ENCODE measurements at regions not wholly inside any gene's neighbourhood (a gene's known extent, or its start where the extent isn't known, plus 50 kb on each side); places are given as distances from the start of the nearest gene placed in this dataset.

DNA sequence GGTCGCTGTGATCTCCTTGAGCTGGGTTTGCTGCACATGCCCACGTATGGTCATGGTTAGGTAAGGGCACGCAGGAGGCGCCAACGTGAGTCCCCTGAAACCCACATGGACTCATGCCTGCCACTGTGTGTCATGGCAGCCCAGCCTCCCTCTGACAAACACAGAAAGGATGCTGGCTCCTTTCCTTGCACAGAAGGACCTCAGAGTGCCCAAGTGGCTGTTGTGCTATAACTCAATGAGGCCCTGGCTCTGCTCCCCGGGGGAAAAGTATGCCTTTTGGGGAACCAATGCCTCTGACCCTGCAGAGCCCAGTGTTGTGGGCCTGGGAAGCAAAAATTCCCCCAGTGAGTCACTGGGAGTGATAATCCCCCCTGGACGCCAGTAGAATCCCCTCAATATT, 233.9 kb downstream of the VAPA start:
- TF ChIP-seq, protein P1, sequence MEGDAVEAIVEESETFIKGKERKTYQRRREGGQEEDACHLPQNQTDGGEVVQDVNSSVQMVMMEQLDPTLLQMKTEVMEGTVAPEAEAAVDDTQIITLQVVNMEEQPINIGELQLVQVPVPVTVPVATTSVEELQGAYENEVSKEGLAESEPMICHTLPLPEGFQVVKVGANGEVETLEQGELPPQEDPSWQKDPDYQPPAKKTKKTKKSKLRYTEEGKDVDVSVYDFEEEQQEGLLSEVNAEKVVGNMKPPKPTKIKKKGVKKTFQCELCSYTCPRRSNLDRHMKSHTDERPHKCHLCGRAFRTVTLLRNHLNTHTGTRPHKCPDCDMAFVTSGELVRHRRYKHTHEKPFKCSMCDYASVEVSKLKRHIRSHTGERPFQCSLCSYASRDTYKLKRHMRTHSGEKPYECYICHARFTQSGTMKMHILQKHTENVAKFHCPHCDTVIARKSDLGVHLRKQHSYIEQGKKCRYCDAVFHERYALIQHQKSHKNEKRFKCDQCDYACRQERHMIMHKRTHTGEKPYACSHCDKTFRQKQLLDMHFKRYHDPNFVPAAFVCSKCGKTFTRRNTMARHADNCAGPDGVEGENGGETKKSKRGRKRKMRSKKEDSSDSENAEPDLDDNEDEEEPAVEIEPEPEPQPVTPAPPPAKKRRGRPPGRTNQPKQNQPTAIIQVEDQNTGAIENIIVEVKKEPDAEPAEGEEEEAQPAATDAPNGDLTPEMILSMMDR (tag by site-specific recombination; IDR thresholded peaks at IDR 0.05), result no peak
- TF ChIP-seq GLI2 (tag by site-specific recombination; IDR thresholded peaks at IDR 0.05; ENCODE audit: borderline replicate concordance, low read depth) (no peak), SP2 (tag by site-specific recombination; IDR thresholded peaks at IDR 0.05) (no peak), ZNF274 (IDR thresholded peaks at IDR 0.05; ENCODE audit: low read length) (no peak), ZNF274 (tag by site-specific recombination; IDR thresholded peaks at IDR 0.05; ENCODE audit: borderline replicate concordance) (no peak), ZSCAN30 (tag by site-specific recombination; IDR thresholded peaks at IDR 0.05) (no peak), SETDB1 (IDR thresholded peaks at IDR 0.05; ENCODE audit: insufficient read length, low read length) (no peak), ZNF112 (tag by site-specific recombination; IDR thresholded peaks at IDR 0.05) (no peak)
- TF ChIP-seq, protein P2, sequence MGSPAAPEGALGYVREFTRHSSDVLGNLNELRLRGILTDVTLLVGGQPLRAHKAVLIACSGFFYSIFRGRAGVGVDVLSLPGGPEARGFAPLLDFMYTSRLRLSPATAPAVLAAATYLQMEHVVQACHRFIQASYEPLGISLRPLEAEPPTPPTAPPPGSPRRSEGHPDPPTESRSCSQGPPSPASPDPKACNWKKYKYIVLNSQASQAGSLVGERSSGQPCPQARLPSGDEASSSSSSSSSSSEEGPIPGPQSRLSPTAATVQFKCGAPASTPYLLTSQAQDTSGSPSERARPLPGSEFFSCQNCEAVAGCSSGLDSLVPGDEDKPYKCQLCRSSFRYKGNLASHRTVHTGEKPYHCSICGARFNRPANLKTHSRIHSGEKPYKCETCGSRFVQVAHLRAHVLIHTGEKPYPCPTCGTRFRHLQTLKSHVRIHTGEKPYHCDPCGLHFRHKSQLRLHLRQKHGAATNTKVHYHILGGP (tag by site-specific recombination; IDR thresholded peaks at IDR 0.05), result no peak
- TF ChIP-seq, protein P3, sequence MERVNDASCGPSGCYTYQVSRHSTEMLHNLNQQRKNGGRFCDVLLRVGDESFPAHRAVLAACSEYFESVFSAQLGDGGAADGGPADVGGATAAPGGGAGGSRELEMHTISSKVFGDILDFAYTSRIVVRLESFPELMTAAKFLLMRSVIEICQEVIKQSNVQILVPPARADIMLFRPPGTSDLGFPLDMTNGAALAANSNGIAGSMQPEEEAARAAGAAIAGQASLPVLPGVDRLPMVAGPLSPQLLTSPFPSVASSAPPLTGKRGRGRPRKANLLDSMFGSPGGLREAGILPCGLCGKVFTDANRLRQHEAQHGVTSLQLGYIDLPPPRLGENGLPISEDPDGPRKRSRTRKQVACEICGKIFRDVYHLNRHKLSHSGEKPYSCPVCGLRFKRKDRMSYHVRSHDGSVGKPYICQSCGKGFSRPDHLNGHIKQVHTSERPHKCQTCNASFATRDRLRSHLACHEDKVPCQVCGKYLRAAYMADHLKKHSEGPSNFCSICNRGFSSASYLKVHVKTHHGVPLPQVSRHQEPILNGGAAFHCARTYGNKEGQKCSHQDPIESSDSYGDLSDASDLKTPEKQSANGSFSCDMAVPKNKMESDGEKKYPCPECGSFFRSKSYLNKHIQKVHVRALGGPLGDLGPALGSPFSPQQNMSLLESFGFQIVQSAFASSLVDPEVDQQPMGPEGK (tag by site-specific recombination; IDR thresholded peaks at IDR 0.05), result no peak
- TF ChIP-seq, protein P4, sequence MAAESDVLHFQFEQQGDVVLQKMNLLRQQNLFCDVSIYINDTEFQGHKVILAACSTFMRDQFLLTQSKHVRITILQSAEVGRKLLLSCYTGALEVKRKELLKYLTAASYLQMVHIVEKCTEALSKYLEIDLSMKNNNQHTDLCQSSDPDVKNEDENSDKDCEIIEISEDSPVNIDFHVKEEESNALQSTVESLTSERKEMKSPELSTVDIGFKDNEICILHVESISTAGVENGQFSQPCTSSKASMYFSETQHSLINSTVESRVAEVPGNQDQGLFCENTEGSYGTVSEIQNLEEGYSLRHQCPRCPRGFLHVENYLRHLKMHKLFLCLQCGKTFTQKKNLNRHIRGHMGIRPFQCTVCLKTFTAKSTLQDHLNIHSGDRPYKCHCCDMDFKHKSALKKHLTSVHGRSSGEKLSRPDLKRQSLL (tag by site-specific recombination; IDR thresholded peaks at IDR 0.05), result no peak
